AG08396 (cell line): ENCODE measurements at regions not wholly inside any gene's neighbourhood (a gene's known extent, or its start where the extent isn't known, plus 50 kb on each side); places are given as distances from the start of the nearest gene placed in this dataset.

Source experiments
- DNase-seq: peaks from one replicate; pipeline ENCODE4 v3.0.0; 2012; ENCODE audit warnings: low spot score, mixed read lengths

DNA sequence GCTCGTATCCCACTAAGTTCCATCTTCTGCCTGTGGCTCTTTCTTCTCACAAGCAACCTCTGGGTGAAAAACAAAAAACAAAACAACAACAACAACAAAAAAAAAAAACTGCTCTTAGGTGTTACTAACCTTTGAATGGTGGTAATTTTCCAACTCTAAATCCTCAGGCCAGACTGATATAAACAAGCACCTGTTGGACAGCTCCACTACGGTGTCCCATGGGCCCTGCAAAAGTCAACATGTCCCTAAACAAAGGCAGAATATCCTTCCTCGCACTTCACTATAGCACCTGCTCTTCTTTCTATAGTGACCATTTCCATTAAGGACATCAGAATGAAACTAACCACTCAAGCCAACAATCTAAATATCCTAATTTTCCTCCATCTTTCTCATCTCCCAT, 54.6 kb upstream of the PARM1 start:
- DNase-seq: no peak

DNA sequence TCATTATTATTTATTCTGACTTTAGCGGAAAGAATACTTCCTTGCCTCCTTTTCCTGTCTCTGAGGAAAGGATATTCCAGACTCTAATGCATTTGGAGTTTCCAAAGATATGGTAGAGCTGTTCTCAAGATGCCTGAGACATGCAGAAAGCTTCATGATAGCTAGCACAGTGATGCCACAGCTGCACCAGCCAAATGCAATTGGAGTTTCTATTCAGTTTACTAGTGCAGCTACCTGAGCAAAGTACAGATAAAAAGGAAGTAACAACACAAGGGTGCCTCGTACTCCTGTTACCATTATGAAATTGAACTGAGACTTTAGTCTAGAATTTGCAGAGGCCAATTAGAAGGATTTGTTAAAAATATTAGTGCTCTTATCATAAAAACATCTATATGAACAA, 57.5 kb upstream of the PARM1 start:
- DNase-seq: no peak

DNA sequence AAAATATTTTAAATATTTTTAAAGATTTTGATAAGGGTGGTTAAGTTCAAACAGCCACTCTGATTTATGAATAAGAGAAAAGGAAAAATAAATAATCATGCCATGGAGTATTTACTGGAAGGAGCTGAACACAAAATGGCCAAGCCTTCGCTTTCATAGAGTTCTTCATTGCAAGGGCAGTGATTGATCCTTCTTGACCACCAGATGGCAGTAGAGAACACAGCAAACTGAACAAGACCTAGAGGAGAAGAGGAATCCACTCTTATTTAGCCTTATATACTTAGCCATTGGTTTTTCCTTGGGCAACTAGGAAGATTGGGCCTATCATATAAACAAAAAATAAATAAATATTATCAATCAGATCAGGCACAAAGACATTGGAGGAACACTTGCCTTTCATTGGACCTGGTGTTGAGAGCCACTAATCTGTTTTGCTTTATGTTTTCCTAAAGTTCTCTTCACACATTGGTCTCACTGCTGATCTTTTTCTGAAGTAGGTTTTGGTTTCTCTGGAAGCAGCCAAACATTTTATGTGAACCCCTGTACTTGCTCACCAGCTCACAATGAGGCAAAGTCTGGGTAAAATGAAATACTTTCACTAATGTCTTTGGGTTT, 58.1 kb upstream of the PARM1 start:
- peak; percentile 58 for DNase-seq

DNA sequence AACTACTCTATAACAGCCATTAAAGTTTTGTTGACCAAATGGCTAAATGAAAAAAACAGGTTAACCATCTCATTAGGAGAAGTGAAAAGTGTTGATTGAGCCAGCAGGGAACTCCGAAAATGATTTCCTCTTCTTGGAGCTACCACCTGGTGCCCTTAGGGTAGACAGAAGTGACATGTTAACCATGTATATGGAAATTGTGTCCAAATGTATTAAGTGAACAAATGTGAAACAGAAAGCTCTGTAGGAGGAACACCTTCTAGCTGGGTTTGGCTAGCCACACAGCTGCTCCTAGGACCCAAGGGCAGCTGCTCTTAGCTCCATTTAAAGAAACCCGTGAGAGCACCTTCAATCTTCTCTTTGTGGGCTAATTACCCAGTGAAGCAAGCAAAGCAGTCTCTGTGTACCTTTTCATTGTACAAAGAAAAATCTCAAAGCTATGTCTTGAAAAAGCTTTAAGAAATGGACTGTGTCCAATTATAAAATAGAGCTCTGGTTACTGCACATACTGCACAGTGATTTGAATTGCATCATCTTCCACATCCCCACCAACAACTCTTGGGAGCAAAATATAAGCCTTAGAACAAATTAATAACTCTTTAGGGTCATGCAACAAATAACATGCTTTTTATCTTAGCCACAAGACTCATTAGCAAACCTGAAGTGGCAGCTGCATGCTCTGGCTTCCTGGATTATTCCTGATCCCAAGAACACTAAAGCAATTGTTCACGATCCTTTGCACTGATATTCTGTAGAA, 59.2 kb upstream of the PARM1 start:
- DNase-seq: no peak

DNA sequence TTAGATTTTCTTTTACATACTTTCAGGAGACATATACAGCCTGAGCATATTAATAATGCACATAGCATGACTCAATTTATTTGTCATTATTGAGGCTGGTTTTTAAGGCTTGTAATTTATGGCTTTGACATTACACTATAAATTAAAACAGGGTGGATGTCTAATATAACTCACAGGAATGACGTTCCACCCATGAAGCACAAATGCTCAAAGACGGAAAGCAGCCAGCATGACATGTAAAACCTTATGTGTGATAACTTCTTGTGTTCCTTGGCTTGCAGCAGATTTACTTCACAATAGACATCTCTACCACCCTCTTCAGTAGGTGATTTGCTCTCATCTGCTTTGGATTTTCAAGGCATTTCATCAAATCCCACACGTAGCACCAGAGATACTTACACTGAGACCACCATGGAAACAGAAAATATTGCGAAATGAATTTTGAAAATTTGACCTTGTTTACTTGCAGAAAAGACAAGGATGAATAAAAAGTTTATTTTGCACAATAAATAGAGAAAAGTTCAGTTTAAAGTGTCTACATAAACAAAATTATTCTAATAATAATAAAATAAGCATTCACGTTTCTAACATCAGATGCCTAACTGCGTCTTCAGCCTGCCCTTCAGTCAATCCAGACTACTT, 64.7 kb upstream of the BTC start:
- no peak for DNase-seq

DNA sequence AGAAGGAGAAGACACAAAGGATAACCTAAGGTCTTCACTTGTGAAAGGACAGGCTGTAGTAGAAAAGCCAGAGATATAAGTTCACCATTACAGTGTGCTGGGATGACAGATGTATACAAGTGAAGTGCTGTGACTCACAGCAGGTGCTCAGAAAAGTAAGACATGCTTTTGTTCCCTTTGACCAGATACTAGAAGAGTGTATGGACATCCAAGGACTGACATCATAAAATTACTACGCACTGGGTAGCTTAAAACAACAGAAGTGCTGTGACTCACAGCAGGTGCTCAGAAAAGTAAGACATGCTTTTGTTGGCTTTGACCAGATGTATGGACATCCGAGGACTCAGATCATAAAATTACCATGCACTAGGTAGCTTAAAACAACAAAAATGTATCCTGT, 61.6 kb upstream of the BTC start:
- DNase-seq: no peak

DNA sequence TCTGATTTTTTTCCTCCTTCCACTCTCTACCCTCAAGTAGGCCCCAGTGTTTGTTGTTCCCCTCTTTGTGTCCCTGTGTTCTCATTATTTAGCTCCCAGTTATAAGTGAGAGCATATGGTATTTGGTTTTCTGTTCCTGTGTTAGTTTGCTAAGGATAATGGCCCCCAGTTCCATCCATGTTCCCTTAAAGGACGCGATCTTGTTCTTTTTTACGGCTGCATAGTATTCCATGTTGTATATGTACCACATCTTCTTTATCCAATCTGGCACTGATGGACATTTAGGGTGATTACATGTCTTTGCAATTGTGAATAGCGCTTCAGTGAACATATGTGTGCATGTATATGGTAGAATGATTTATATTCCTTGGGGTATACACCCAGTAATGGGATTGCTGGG, 54.5 kb upstream of the BTC start:
- no peak for DNase-seq

DNA sequence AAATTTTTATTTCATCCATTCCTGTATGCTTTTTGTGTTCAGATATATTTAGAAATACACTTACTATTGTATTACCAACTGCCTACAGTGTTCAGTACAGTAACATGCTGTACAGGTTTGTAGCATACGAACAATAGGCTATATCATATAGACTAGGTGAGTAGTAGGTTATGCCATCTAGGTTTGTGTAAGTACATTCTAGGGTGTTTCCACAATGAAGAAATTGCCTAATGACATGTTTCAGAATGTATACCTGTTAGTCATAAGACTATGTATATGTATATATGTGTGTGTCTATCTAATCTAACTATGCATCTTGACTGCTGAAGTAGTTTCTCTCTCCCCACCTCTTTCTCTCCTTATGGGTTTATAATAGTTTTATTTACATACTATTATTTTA, 51.5 kb upstream of the BTC start:
- DNase-seq: no peak
